HS-27A (cell line): ENCODE measurements at regions not wholly inside any gene's neighbourhood (a gene's known extent, or its start where the extent isn't known, plus 50 kb on each side); places are given as distances from the start of the nearest gene placed in this dataset.

Source experiments
- DNase-seq: peaks from one replicate; pipeline ENCODE4 v3.0.0-alpha.2; 2012; ENCODE audit warnings: low read depth, missing footprints

DNA sequence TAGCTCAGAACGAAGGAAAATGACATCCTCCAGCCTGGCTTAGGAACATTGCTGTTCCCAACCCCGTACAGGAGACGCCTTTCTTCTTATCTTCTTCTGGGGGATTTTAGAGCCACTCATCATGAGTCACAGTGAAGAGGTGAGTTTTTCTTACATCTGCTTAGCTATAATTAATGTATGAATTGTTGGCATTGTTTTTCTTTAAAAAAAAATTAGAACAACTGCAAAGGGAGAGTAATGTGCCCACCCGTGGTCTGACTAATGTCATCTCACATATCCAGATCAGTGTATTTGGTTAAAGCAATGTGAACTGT lies 310.6 kb upstream of the TSHZ3 start:
- no peak for DNase-seq

DNA sequence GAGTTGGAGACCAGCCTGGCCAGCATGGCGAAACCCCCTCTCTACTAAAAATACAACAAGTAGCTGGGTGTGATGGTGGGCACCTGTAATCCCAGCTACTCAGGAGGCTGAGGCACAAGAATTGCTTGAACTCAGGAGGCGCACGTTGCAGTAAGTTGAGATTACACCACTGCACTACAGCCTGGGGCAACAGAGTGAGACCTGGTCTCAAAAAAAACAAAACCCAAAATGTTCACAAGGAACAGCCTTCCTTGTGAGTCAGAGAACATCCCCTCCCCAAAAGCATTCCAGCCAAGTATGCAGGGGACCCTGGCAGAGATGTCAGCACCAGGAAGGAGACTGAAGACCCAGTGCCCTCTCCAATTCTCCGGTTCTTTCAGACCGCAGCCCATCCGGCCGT lies 314.9 kb upstream of the TSHZ3 start:
- DNase-seq = no peak

DNA sequence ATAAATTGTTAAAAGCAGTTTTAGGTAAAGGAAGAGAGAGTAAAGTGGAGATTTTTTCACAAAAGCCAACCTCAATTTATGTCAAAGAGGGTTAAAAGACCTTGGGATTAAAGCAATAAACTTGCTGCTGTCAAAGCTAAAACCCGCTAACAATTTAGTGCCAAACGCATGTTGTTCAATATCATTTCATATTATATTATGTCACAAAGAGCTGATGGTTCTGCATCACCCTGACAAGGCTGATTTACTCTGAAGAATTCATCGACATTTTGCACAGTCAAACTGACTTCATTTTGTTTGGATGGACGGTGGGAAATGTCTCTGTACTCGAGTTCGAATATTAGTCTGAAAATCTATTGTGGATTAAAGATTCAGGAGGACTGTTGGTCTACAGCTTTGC lies 315.8 kb upstream of the TSHZ3 start:
- no peak for DNase-seq

DNA sequence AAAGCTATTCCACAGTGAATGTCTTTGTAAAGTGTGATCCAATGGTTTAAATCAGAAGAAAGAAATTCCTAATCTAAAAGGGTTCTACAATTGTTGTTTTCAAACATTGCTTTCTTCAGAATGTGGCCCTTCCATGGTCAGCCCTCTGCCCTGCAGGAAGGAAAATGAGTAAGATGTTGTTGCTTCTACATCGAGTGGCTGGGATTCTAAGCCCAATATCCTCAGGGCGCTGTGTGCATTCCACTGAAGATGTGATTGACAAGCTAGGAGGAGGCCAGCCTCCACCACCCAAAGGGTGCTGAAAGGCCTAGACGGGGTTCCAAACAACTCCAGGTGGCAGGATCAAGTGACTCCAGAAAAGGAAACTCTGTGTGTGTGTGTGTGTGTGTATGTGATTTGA lies 316.9 kb upstream of the TSHZ3 start:
- DNase-seq = no peak

DNA sequence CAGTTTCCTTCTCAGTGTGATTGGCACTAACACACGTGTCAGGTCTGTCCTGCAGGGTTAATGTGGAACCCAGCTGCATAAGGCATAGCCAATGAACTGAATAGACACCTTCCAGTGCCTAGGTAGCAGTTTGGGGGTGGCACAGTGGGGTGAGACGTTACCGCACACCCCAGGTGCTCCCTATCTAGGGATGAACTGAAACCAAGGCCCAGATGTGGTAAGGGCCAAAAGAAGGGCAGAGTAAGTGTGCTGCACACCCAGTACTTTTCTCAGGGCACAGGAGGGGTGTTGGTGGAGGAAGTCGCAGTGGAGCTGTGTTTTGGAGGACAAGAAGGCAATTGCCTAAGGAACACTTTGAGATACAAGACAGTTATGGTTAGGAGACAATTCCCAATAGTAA lies 317.9 kb upstream of the TSHZ3 start:
- no peak for DNase-seq

DNA sequence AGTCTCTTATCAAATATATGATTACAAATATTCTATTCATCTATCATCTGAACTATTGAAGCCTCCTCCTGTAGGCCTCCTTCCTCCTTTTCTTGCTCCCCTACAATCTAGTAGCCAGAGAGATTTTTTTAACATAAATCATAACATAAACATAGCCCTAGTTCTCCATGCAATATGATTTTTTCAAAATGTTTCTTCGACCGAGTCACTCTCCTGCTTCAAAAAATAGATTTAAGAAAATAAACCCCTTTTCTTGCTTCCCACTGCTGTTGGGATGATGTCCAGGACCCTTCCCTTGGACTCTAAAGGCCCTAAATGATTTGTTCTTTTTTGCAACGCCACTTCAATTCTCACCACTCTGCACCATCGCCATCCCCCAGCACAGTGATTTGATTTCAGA lies 319.7 kb upstream of the TSHZ3 start:
- DNase-seq = no peak

DNA sequence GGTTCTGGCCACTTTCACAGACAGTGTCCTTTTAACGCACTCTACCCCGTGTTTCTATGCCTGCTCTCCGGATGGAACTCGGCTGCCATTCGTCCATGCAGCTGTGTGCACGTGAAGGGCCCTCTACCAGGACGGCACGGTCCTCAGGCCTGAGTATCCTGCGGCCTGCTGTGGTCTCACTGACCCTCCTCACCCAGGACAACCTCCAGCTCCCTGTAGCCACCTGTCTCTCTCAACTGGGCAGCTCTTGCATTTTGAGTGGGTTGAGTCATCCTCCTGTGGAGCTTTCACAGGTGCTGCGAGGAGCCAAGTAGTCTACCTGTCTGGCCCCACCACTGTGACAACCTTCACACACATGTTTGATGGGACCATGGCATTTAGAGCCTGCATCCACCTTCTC lies 321.7 kb upstream of the TSHZ3 start:
- no peak for DNase-seq

DNA sequence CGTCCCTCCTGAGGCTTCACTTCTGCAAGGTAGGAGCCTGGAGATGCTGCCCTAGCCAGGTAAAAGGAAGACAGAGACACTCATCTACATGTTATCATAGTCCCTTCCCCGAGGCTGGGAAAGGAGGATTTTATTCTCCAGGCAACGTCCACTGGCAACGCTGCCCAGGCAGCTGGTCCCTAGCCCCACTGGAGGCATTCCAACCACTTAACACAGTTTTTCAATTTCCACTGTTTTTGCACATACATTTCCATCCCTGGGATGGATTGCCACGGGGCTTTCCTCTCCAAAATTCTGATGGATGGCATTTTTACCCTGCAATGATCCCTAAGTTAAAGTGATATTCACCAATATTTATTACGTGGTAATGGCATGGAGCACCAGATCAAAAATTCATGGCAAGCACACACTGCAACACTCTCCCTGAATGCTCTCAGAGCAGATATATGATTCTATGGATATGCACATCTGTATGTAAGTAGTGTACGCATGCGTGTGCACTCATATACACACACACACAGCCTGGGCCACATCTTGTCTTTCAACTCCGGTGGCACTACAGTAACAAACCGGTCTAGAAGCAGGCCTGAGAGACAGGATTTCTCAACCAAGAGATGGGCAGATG lies 322.3 kb upstream of the TSHZ3 start:
- no peak for DNase-seq

DNA sequence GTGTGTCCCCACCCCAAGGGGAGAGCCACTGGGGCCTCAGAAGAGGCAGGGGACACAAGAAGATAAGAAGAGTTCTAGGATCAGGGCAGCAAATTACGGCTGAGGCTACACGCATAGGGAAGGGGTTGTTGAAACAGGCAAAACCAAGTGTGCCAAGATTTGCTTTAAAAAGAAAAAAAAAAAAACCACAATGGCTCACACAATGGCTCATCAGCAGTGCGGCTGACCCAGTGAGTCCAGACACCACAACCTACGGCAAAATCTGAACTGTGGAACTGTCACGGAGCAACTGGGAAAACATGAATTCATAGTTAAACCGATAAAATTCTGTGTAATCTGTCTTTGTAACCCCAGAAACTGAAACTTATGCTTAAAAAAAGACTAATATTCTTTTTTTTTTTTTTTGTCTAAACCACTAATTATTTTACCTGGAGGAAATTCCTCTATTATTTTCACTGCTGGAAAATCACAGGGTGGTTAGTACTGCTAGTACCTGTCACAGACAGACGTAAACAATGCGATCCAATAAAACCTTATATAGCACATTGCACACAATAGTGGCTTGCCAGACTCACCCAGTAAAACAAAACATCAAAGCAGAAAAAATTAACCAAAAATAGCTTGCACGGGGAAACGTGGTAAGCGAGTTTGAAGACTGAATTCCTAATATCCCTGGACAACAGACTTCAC lies 325.4 kb upstream of the TSHZ3 start:
- DNase-seq = no peak

DNA sequence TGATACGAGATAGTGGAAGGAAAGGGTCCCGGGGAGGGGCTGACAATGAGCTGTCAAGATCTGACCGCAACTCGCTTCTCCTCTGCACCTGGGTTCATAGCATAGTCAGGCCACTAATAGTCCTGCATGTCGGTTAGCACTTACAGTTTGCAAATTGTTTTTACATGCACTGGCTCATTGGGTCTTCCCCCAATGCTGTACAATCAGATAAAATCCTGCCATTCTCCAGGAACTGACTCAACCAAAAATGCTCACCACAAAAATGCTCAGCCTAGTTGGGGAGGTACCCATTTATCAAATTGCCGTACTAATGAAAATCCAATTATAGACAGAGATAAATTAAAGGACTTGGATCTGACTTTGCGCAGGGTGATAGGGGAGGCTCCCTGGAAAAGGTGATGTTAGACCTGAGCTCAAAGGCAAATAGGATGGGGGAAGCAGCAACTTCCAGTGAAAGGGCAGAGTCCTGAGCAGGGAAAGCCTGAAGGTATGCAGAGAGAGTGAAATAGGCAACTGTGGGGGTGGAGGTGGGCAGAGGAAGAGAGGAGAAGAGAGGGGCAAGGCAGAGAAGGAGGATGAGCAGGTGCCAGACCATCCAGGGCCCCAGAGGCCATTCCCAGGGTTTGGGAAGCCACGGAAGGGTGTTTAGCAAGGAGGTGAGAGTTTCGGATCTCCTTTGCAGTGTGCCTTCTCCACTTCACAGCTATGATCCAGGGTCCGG lies 326.1 kb upstream of the TSHZ3 start:
- peak; percentile 17 for DNase-seq

DNA sequence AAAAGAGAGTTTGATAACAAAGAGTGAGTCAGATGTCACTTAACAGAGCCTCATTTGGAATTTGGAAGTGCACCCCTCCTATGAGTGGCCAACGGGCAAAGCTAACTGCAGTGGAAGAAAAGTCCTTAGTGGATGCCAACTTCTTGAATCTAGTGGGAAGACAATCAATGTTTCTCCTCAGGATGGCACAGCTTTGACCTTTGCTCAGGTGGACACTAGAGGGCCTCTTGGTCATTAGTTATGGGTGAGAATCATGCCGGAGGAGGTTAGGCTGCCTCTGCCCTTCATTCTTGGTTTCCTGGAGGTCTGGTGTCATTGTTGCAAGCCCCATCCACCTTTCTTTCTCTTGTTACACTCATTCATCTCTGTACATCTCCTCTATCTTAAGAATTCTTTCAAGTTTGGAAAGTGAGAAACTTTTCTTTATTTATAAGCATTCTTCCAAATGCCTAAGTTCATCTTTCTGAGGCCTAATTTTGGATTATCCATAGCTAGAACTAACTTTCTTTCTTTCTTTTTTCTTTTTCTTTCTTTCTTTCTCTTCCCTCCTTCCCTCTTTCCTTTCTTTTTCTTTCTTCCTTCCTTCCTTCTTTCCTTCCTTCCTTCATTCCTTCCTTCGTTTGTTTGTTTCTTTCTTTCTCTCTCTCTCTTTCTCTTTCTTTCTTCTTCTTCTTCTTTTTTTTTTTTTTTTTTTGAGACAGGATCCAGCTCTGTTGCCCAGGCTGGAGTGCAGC lies 327.2 kb upstream of the TSHZ3 start:
- DNase-seq = no peak

DNA sequence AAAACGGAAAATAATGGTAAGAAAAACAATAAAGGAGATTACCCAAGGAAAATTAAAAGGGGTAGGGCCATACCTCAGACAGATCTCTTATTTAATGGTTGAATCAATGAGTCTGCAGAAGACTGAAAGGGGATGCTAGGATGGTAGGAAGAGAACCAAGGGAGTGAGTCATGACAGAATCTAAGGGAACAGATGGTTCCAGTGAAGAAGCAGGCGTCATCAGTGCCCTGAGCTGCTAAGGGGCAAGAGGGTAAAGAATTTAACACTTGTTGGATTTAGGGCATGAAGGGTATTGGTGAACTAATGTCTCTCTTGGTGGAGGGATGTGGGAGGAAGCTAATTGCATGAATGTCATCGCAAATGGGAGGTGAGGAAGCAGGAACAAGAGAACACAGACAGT lies 329.2 kb upstream of the TSHZ3 start:
- no peak for DNase-seq

DNA sequence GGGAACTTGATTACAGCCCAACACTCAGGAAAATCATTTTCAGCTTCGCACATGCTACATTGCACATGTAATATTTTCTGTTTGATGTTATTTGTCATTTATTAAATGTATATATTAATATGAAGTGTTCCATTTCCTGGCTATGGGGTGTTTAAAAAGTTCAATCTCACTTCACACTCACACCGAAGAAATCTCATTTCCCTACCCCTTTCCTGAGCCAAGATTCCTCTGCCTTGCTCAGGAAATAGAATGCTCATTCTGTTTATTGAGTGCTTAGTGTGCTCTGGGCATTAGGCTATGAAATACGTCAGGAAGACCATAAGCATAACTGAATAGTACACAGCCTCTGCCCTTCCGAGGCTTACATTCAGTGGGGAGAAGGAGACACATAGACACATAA lies 331.9 kb upstream of the TSHZ3 start:
- no peak for DNase-seq

DNA sequence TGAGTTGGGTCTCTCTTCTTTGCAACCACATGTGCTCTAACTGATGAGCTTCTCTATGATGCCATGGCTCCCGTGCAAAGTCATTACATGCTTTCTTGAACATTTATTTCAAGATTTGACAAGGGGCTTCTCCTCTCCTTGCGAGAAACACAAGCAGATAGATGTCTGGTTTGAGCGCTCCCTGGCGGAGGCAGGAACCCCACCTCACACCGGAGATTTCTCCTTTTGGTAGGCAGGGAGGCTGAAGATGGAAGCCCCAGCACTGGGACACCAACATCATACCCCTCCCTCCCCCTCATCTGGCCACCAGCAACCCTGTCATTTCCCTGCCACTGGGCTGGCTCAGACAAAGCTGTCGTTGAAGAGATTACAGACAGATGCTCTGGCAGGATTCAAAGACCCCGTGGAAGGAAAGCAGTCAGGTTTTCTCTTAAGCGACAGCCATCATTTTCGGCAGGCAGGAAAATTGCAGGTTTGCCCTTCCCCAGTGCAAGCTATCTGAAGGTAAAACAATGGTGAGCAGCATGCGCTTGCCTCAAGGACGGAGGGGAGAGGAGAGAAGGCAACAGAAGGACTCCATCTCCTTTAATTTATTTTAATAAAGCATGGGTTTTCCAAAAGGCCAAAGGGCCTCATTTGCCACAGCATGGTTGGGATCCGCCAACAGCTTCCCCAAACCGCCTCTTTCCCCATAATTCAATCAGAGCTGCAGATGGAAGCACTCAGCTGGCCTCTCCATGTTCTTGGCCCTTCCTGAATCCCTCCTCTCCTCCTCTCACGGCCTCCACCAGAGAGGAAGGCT lies 344.1 kb upstream of the TSHZ3 start:
- DNase-seq = no peak

DNA sequence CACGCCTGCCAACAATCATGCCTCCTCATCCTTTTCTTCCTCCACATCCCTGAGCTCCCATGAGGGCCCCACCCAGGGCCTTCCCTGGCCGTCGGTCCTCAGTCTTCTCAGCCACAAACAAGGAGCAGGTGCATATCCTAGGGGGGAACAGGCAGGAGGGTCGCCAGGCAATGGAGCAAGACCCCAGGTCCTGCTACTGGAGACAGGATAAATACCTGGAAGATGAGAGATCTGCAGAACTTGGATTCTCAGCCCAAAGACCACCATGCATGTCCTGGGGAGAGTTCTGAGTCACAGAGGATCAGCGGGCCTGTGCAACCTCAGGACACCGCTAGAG lies 344.7 kb upstream of the TSHZ3 start:
- no peak for DNase-seq

DNA sequence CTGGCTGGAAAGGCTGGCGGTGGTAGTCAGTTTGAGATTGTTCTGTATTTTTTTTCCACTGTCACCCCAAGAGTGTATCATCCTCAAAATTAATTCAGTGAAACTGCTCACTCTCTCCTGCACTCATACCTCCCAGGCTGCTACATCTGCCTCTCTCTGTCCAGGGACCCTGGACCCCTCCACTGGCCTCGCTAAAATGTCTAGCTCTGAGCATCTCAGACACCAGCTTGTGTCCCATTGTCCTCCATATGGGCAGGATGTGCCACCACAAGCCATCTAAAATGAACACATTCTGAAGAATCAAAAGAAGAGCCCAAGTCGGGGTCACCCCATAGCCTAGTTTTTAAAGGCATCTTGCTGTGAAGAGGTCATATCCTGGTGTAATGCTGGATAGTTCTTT lies 345.5 kb upstream of the TSHZ3 start:
- DNase-seq = no peak

DNA sequence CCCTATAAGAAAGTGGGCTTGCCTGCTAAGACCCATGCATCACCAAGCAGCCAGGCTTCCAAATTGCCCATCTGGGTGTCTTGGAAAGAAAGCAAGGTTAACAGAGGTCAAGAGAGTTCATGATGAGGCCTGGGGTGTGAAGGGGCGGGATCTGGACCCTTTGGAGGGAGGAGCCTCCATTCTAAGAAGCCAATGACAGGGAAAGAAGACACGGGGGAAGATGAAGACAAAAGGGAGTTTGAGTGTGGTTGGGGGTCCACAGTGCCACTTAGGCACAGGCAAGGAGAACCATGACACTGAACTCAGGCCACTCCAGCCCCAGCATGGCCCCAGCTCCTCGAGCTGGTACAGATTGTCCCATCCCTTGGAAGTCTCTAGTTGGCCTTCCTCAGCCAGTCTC lies 350.2 kb upstream of the TSHZ3 start:
- no peak for DNase-seq

DNA sequence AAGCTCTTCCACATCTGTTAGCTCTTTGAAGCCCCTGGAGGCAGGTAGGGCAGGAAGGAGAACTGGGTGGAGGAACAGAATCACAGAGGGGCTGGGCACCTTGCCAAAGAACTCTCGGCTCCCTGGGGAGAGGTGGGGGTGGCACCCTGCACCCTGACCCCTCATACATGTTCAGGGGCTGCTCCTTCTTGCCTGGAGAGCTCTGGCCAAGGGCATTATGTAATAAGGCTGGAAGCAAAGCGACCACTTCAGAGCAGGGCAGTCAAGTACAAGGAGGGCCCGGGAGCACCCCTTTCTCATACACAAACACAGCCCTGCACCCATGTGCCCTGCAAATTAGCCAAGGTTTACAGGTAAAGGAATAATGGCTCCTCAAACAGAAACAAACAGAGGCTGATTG lies 351.9 kb upstream of the TSHZ3 start:
- DNase-seq = no peak

DNA sequence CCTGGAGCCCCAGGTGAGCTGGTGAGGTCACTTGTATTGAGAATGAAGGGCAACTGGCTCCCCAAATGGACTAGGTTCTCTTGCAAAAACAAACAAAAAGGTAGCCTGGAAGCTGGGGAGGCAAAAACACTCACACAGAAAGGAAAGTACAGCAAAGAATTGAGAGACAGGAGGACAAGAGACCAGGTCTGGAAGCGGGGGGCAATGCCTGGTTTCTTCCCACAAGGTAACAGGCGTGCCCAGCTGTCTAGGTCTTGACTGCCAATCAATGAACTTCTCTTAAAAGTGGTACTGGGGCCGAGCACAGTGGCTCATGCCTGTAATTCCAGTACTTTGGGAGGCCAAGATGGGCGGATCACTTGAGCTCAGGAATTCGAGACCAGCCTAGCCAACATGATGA lies 356.4 kb upstream of the TSHZ3 start:
- DNase-seq = no peak

DNA sequence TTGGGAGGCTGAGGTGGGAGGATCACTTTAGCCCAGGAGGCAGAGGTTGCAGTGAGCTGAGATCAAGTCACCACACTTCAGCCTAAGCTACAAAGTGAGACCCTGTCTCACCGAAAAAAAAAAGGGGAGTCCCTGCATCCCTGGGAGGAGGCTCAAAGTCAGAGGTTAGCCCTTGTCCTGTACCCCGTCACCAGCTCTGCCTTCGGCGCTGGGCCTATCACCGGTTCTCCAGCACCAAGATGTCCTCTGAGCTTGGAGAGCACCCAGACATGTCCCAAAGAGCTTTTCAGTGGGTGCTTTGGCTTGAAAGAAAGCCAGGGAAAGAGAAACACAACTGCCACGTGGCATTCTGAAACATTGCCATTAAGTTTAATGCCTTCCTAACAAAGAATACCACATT lies 356.9 kb upstream of the TSHZ3 start:
- no peak for DNase-seq

DNA sequence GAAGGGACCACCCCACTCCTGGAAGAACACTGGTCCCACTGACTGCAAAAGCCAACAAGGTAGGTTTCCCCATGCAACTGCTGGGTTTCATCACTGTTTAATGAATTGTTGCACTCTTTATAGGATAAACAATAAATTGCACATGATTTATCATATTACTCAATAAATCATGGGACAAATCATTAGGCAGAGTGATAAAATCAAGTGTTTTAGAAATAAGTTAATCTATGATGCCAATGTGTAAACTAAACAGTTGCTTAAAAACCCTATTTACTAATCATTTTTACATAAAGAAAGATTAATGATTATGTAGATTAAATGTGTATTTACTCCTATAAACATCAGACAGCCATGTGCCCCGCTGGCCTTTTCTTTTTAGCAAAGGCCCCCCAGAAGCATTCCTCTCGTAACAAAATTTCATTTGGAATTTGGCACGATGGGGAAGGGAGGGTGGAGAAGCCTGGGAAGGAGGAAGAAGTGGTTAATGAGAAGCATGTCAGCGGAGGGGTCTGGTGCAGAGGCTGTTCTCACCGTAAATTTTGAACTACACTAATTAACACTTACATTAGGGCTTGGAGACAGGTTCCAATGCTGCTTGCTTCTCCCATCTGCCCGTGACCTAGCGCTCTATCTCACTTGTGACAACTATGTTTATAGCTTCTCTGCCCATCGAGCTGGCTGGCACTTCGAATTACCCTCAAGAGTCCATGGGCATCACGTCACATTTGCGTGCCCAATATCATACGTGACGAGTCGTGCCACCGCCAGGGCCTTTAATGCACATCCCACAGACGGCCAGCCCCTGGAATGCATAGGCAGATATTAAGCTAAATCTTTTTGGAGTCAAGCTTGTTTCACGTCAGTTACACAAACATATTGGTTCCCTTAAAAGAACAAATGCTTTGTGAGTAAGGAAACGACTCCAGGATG lies 357.7 kb upstream of the TSHZ3 start:
- no peak for DNase-seq
